HEK293 (cell line): ENCODE measurements at regions not wholly inside any gene's neighbourhood (a gene's known extent, or its start where the extent isn't known, plus 50 kb on each side); places are given as distances from the start of the nearest gene placed in this dataset.

Experiments used
- CTCF ChIP-seq: fragments of 450-650 bp; formaldehyde crosslinking; IDR thresholded peaks from 2 replicates; pipeline ENCODE4 v1.5.1; 2016; ENCODE audit warnings: missing biosample characterization, missing genetic modification characterization
- KLF1 ChIP-seq: fragments of 450-650 bp; formaldehyde crosslinking; IDR thresholded peaks from 2 replicates; pipeline ENCODE4 v1.5.1; 2016; ENCODE audit warnings: missing biosample characterization, missing genetic modification characterization
- KLF9 ChIP-seq: fragments of 450-650 bp; formaldehyde crosslinking; IDR thresholded peaks from 2 replicates; pipeline ENCODE4 v1.5.1; 2016; ENCODE audit warnings: missing biosample characterization, missing genetic modification characterization, low read depth
- PATZ1 ChIP-seq: fragments of 450-650 bp; formaldehyde crosslinking; IDR thresholded peaks from 2 replicates; pipeline ENCODE4 v1.5.1; 2016; ENCODE audit warnings: missing biosample characterization, missing genetic modification characterization
- PBX3 ChIP-seq: sonication (generic); formaldehyde crosslinking; IDR thresholded peaks from 2 replicates; pipeline ENCODE4 v1.8.1; 2022; ENCODE audit warnings: mild to moderate bottlenecking, moderate library complexity, missing genetic modification reagents
- REST ChIP-seq: fragments of 450-650 bp; formaldehyde crosslinking; IDR thresholded peaks from 2 replicates; pipeline ENCODE4 v1.5.1; 2016; ENCODE audit warnings: missing biosample characterization, missing genetic modification characterization
- YY1 ChIP-seq: fragments of 450-650 bp; formaldehyde crosslinking; IDR thresholded peaks from 2 replicates; pipeline ENCODE4 v1.5.1; 2018; ENCODE audit warnings: missing biosample characterization, missing genetic modification characterization
- ZNF121 ChIP-seq: fragments of 450-650 bp; formaldehyde crosslinking; IDR thresholded peaks from 2 replicates; pipeline ENCODE4 v1.5.1; 2016; ENCODE audit warnings: missing biosample characterization, missing genetic modification characterization
- ZNF280C ChIP-seq: fragments of 450-650 bp; formaldehyde crosslinking; IDR thresholded peaks from 2 replicates; pipeline ENCODE4 v1.5.1; 2016; ENCODE audit warnings: missing biosample characterization, missing genetic modification characterization
- ZNF404 ChIP-seq: fragments of 450-650 bp; formaldehyde crosslinking; IDR thresholded peaks from 2 replicates; pipeline ENCODE4 v1.5.1; 2017; ENCODE audit warnings: missing biosample characterization, missing genetic modification characterization
- ZNF548 ChIP-seq: fragments of 450-650 bp; formaldehyde crosslinking; IDR thresholded peaks from 2 replicates; pipeline ENCODE4 v1.5.1; 2016; ENCODE audit warnings: missing biosample characterization, missing genetic modification characterization
- ZNF558 ChIP-seq: fragments of 450-650 bp; formaldehyde crosslinking; IDR thresholded peaks from 2 replicates; pipeline ENCODE4 v1.5.1; 2016; ENCODE audit warnings: missing biosample characterization, missing genetic modification characterization

GRCh38 chr9:17894501-17895160 is 315.8 kb downstream of the SH3GL2 start:
- no peak for TF ChIP-seq KLF1 (tag by site-specific recombination)
- TF ChIP-seq REST (tag by site-specific recombination), result no peak
- no peak for TF ChIP-seq CTCF (tag by site-specific recombination)
- TF ChIP-seq ZNF548 (tag by site-specific recombination), result no peak
- no peak for TF ChIP-seq YY1
- no peak for TF ChIP-seq ZNF121
- no peak for TF ChIP-seq PBX3 (CRISPR knock-in tag)
- no peak for TF ChIP-seq ZNF558
- no peak for TF ChIP-seq ZNF280C (tag by site-specific recombination)
- TF ChIP-seq KLF9 (tag by site-specific recombination), result no peak
- no peak for TF ChIP-seq PATZ1 (tag by site-specific recombination)
- TF ChIP-seq ZNF404, result no peak
